ENCODE measurements at regions not wholly inside any gene's neighbourhood (a gene's known extent, or its start where the extent isn't known, plus 50 kb on each side); places are given as distances from the start of the nearest gene placed in this dataset.

GRCh38 chr12:111078731-111079130, 158.4 kb upstream of the MYL2 start:
- H3K4me1 Mint-ChIP-seq (ENCODE audit: low read depth) = peaks cover 15% of the 10 kb centered on the region
- peaks cover 17% of the 10 kb centered on the region for H3K27me3 Mint-ChIP-seq (ENCODE audit: low read depth)
- DNase-seq = no peak
- no peaks in the 10 kb centered on the region for H3K36me3 Mint-ChIP-seq (ENCODE audit: low read depth)
- H3K4me3 Mint-ChIP-seq = no peak overlapping the region
- no peak overlapping the region for H3K27ac Mint-ChIP-seq
- ChIA-PET CTCF (no interaction called here), POLR2A (no interaction called here)
- ATAC-seq = no peak
- H3K9me3 Mint-ChIP-seq (ENCODE audit: insufficient read depth) = no peaks in the 10 kb centered on the region

- DNase-seq (no peak), ATAC-seq (no peak)
- H3K4me1 Mint-ChIP-seq (ENCODE audit: low read depth) = peaks cover 19% of the 10 kb centered on the region
- CTCF ChIA-PET = no interaction called here
- H3K4me3 Mint-ChIP-seq = no peak overlapping the region
- POLR2A ChIA-PET = no interaction called here
- no peak overlapping the region for H3K27ac Mint-ChIP-seq
- peaks cover 5% of the 10 kb centered on the region for H3K27me3 Mint-ChIP-seq (ENCODE audit: low read depth)
- no peaks in the 10 kb centered on the region for H3K9me3 Mint-ChIP-seq (ENCODE audit: insufficient read depth)
- no peaks in the 10 kb centered on the region for H3K36me3 Mint-ChIP-seq (ENCODE audit: low read depth)
Measured at GRCh38 chr12:111076611-111077451, 156.5 kb upstream of the MYL2 start.

GRCh38 chr12:111076199-111076598, 155.8 kb upstream of the MYL2 start:
- Mint-ChIP-seq H3K4me1 (ENCODE audit: low read depth) (peaks cover 19% of the 10 kb centered on the region), H3K27me3 (ENCODE audit: low read depth) (peaks cover 8% of the 10 kb centered on the region), H3K4me3 (no peak overlapping the region), H3K9me3 (ENCODE audit: insufficient read depth) (no peaks in the 10 kb centered on the region), H3K36me3 (ENCODE audit: low read depth) (no peaks in the 10 kb centered on the region), H3K27ac (no peak overlapping the region)
- CTCF ChIA-PET = interaction anchor here (0.9 kb wide), 1 partner anchor 13 kb away, joined by 3 read pairs; no protein-coding TSS in a partner anchor
- POLR2A ChIA-PET = no interaction called here
- no peak for DNase-seq
- ATAC-seq = no peak

- DNase-seq (no peak), ATAC-seq (no peak)
- ChIA-PET CTCF (no interaction called here), POLR2A (no interaction called here)
- Mint-ChIP-seq H3K27ac (peak overlapping the region; percentile 35), H3K9me3 (ENCODE audit: insufficient read depth) (no peaks in the 10 kb centered on the region), H3K4me3 (no peak overlapping the region), H3K36me3 (ENCODE audit: low read depth) (no peaks in the 10 kb centered on the region), H3K27me3 (ENCODE audit: low read depth) (peaks cover 11% of the 10 kb centered on the region), H3K4me1 (ENCODE audit: low read depth) (peaks cover 19% of the 10 kb centered on the region)
Measured at GRCh38 chr12:111074965-111075364, 154.6 kb upstream of the MYL2 start.

GRCh38 chr12:111074559-111074958, 154.2 kb upstream of the MYL2 start:
- ChIA-PET CTCF (no interaction called here), POLR2A (no interaction called here)
- ATAC-seq = peak; percentile 47
- Mint-ChIP-seq H3K4me3 (no peak overlapping the region), H3K27me3 (ENCODE audit: low read depth) (peaks cover 11% of the 10 kb centered on the region), H3K4me1 (ENCODE audit: low read depth) (peaks cover 19% of the 10 kb centered on the region), H3K27ac (peak overlapping the region; percentile 65), H3K9me3 (ENCODE audit: insufficient read depth) (no peaks in the 10 kb centered on the region), H3K36me3 (ENCODE audit: low read depth) (no peaks in the 10 kb centered on the region)
- peak; percentile 45 for DNase-seq

- Mint-ChIP-seq H3K27me3 (ENCODE audit: low read depth) (peaks cover 14% of the 10 kb centered on the region), H3K4me3 (no peak overlapping the region), H3K27ac (no peak overlapping the region), H3K4me1 (ENCODE audit: low read depth) (peaks cover 21% of the 10 kb centered on the region), H3K36me3 (ENCODE audit: low read depth) (no peaks in the 10 kb centered on the region), H3K9me3 (ENCODE audit: insufficient read depth) (no peaks in the 10 kb centered on the region)
- no peak for DNase-seq
- ChIA-PET CTCF (no interaction called here), POLR2A (no interaction called here)
- ATAC-seq = no peak
Measured at GRCh38 chr12:111073370-111073769, 153.0 kb upstream of the MYL2 start.

- no peaks in the 10 kb centered on the region for H3K36me3 Mint-ChIP-seq (ENCODE audit: low read depth)
- no peak for ATAC-seq
- no peak overlapping the region for H3K4me3 Mint-ChIP-seq
- CTCF ChIA-PET = no interaction called here
- no peak for DNase-seq
- H3K27me3 Mint-ChIP-seq (ENCODE audit: low read depth) = peaks cover 14% of the 10 kb centered on the region
- no peak overlapping the region for H3K27ac Mint-ChIP-seq
- H3K4me1 Mint-ChIP-seq (ENCODE audit: low read depth) = peaks cover 32% of the 10 kb centered on the region
- POLR2A ChIA-PET = no interaction called here
- H3K9me3 Mint-ChIP-seq (ENCODE audit: insufficient read depth) = no peaks in the 10 kb centered on the region
Measured at GRCh38 chr12:111072299-111072698, 151.9 kb upstream of the MYL2 start.

GRCh38 chr12:111069886-111070285, 149.5 kb upstream of the MYL2 start:
- H3K9me3 Mint-ChIP-seq (ENCODE audit: insufficient read depth) = no peaks in the 10 kb centered on the region
- no peak for ATAC-seq
- DNase-seq = no peak
- H3K4me3 Mint-ChIP-seq = no peak overlapping the region
- POLR2A ChIA-PET = no interaction called here
- H3K4me1 Mint-ChIP-seq (ENCODE audit: low read depth) = peaks cover 26% of the 10 kb centered on the region
- peaks cover 14% of the 10 kb centered on the region for H3K27me3 Mint-ChIP-seq (ENCODE audit: low read depth)
- CTCF ChIA-PET = no interaction called here
- no peaks in the 10 kb centered on the region for H3K36me3 Mint-ChIP-seq (ENCODE audit: low read depth)
- H3K27ac Mint-ChIP-seq = no peak overlapping the region

- H3K4me1 Mint-ChIP-seq (ENCODE audit: low read depth) = peaks cover 12% of the 10 kb centered on the region
- ATAC-seq (peak; percentile 65), DNase-seq (peak; percentile 49)
- no peak overlapping the region for H3K4me3 Mint-ChIP-seq
- peak overlapping the region; percentile 32 for H3K27ac Mint-ChIP-seq
- H3K27me3 Mint-ChIP-seq (ENCODE audit: low read depth) = peaks cover 14% of the 10 kb centered on the region
- no peaks in the 10 kb centered on the region for H3K9me3 Mint-ChIP-seq (ENCODE audit: insufficient read depth)
- POLR2A ChIA-PET = interaction anchor here (0.6 kb wide), 1 partner anchor 12 kb away, joined by 3 read pairs; no protein-coding TSS in a partner anchor
- CTCF ChIA-PET = no interaction called here
- no peaks in the 10 kb centered on the region for H3K36me3 Mint-ChIP-seq (ENCODE audit: low read depth)
Measured at GRCh38 chr12:111068290-111068689, 147.9 kb upstream of the MYL2 start.

GRCh38 chr12:111067498-111067897, 147.1 kb upstream of the MYL2 start:
- peaks cover 14% of the 10 kb centered on the region for H3K27me3 Mint-ChIP-seq (ENCODE audit: low read depth)
- CTCF ChIA-PET = no interaction called here
- ATAC-seq = no peak

GRCh38 chr12:111066744-111067437, 146.5 kb upstream of the MYL2 start:
- H3K4me1 Mint-ChIP-seq (ENCODE audit: low read depth) = peaks cover 12% of the 10 kb centered on the region
- H3K9me3 Mint-ChIP-seq (ENCODE audit: insufficient read depth) = no peaks in the 10 kb centered on the region
- no peaks in the 10 kb centered on the region for H3K36me3 Mint-ChIP-seq (ENCODE audit: low read depth)
- peaks cover 11% of the 10 kb centered on the region for H3K27me3 Mint-ChIP-seq (ENCODE audit: low read depth)
- H3K27ac Mint-ChIP-seq = no peak overlapping the region
- ChIA-PET CTCF (no interaction called here), POLR2A (no interaction called here)
- DNase-seq (no peak), ATAC-seq (no peak)
- no peak overlapping the region for H3K4me3 Mint-ChIP-seq

More at GRCh38 chr12:111067498-111067897, 147.1 kb upstream of the MYL2 start:
- H3K9me3 Mint-ChIP-seq (ENCODE audit: insufficient read depth) = no peaks in the 10 kb centered on the region
- DNase-seq = no peak
- H3K36me3 Mint-ChIP-seq (ENCODE audit: low read depth) = no peaks in the 10 kb centered on the region
- H3K4me3 Mint-ChIP-seq = no peak overlapping the region
- peaks cover 12% of the 10 kb centered on the region for H3K4me1 Mint-ChIP-seq (ENCODE audit: low read depth)
- H3K27ac Mint-ChIP-seq = no peak overlapping the region
- POLR2A ChIA-PET = no interaction called here

- no peaks in the 10 kb centered on the region for H3K36me3 Mint-ChIP-seq (ENCODE audit: low read depth)
- H3K4me1 Mint-ChIP-seq (ENCODE audit: low read depth) = peaks cover 12% of the 10 kb centered on the region
- ATAC-seq = no peak
- no peak overlapping the region for H3K27ac Mint-ChIP-seq
- CTCF ChIA-PET = no interaction called here
- POLR2A ChIA-PET = no interaction called here
- no peak overlapping the region for H3K4me3 Mint-ChIP-seq
- H3K9me3 Mint-ChIP-seq (ENCODE audit: insufficient read depth) = no peaks in the 10 kb centered on the region
- peaks cover 3% of the 10 kb centered on the region for H3K27me3 Mint-ChIP-seq (ENCODE audit: low read depth)
- DNase-seq = no peak
Measured at GRCh38 chr12:111064982-111065381, 144.6 kb upstream of the MYL2 start.
